ENCODE measurements at regions not wholly inside any gene's neighbourhood (a gene's known extent, or its start where the extent isn't known, plus 50 kb on each side); places are given as distances from the start of the nearest gene placed in this dataset.

DNA sequence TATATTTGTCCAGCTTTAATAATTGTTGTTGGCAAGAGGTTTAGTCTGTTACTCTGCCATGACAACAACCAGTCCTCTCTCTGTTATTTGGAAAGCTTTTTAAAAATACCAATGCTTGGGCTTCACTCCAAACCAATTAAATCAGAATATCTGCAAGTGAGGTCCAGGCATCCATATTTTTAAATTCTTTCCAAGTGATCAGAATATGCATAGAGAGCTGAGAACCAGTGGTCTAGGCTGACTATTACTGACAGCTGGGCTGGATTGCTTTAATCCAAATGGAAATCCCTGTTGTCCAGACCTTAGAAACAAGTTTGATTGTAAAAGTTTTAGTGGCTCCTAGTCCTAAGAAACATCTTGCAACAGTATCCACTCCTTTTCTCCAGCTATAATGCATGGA, 1059.7 kb upstream of the ACVR2A start:
- no peak overlapping the region for H3K4ac ChIP-seq (ENCODE audit: low read depth, low read length)
- H2BK15ac ChIP-seq (ENCODE audit: low read depth, low read length): no peak overlapping the region
- H4K20me1 ChIP-seq (ENCODE audit: control insufficient read depth, insufficient read depth, insufficient read length): no peaks in the 10 kb centered on the region
- no peaks in the 10 kb centered on the region for H3K27me3 Mint-ChIP-seq (ENCODE audit: low read depth)
- H3K4me2 ChIP-seq (ENCODE audit: insufficient read depth, insufficient read length, low read length): no peak overlapping the region
- TF ChIP-seq CTCF (conservative IDR thresholded peaks at IDR 0.05): no peak
- no peaks in the 10 kb centered on the region for H3K9me3 ChIP-seq (ENCODE audit: control insufficient read depth, low read depth, low read length)
- peaks cover 29 to 30% of the 10 kb centered on the region in 2 experiments for H3K9me3 Mint-ChIP-seq
- H3K79me1 ChIP-seq (ENCODE audit: insufficient read depth, low read depth, low read length, poor library complexity, severe bottlenecking): no peaks in the 10 kb centered on the region
- H3K9ac ChIP-seq (ENCODE audit: extremely low read depth, insufficient read length, low read length): no peak overlapping the region
- DNase-seq: no peak
- no peak overlapping the region for H3K27ac ChIP-seq (ENCODE audit: insufficient read length, low read depth, low read length)
- H3K27me3 ChIP-seq (ENCODE audit: insufficient read depth, low read length): no peaks in the 10 kb centered on the region
- H2BK5ac ChIP-seq (ENCODE audit: insufficient read length, low read length): no peak overlapping the region
- H2AK5ac ChIP-seq (ENCODE audit: insufficient read length, low read length): no peak overlapping the region
- no peaks in the 10 kb centered on the region for H3K4me1 ChIP-seq (ENCODE audit: insufficient read depth, low read length)
- no peak overlapping the region for H4K5ac ChIP-seq (ENCODE audit: insufficient read length, low read depth, low read length)
- no peak overlapping the region for H2BK20ac ChIP-seq (ENCODE audit: low read depth, low read length, poor library complexity, severe bottlenecking)
- peaks cover 15 to 29% (median 23%) of the 10 kb centered on the region in 3 experiments for H3K36me3 Mint-ChIP-seq (ENCODE audit: insufficient read depth in 1 of 3, low read depth in 3 of 3)
- H3K14ac ChIP-seq (ENCODE audit: insufficient read depth, low read length): no peak overlapping the region
- H3K56ac ChIP-seq (ENCODE audit: insufficient read length, low read depth, low read length): no peak overlapping the region
- H4K8ac ChIP-seq (replicated peaks; ENCODE audit: insufficient read length, low read depth, low read length): no peak overlapping the region
- H2AFZ ChIP-seq (ENCODE audit: low read length): no peak overlapping the region
- no peaks in the 10 kb centered on the region for H3K79me2 ChIP-seq (ENCODE audit: insufficient read depth, low read length)
- H2BK12ac ChIP-seq (ENCODE audit: insufficient read length, low read depth, low read length): no peak overlapping the region
- no peak overlapping the region for H3K4me3 Mint-ChIP-seq
- H4K91ac ChIP-seq (ENCODE audit: insufficient read length, low read depth, low read length): no peak overlapping the region
- no peak overlapping the region for H3K23ac ChIP-seq (ENCODE audit: insufficient read length, low read depth, low read length)
- peaks cover 2 to 12% of the 10 kb centered on the region in 2 experiments; a peak in 1 of 4 replicates for H3K4me1 Mint-ChIP-seq
- no peak overlapping the region for H3K27ac Mint-ChIP-seq
- no peak overlapping the region for H2BK120ac ChIP-seq (ENCODE audit: low read depth, low read length, poor library complexity, severe bottlenecking)
- H3K18ac ChIP-seq (ENCODE audit: insufficient read length, low read depth, low read length): no peak overlapping the region
- H3T11ph ChIP-seq (ENCODE audit: low read length): no peak overlapping the region
- H3K23me2 ChIP-seq (ENCODE audit: insufficient read length, low read depth, low read length, poor library complexity, severe bottlenecking): no peaks in the 10 kb centered on the region
